ENCODE measurements at regions not wholly inside any gene's neighbourhood (a gene's known extent, or its start where the extent isn't known, plus 50 kb on each side); places are given as distances from the start of the nearest gene placed in this dataset.
"Not testable (repeated sequence)": the region's sequence is repeated elsewhere in the genome, so short reads cannot be mapped to it uniquely, and the experiment has no call there.

GRCh38 chr13:87736849-87737385 lies 65.7 kb downstream of the SLITRK5 start:
- no peak for DNase-seq (ENCODE audit: low read depth)

- DNase-seq (ENCODE audit: low read depth): no peak
Measured at GRCh38 chr13:87754097-87754496, 82.9 kb downstream of the SLITRK5 start.

- no peak for DNase-seq (ENCODE audit: low read depth)
Measured at GRCh38 chr13:87769445-87769844, 98.3 kb downstream of the SLITRK5 start.

GRCh38 chr13:87777387-87777786 lies 106.2 kb downstream of the SLITRK5 start:
- no peak for DNase-seq (ENCODE audit: low read depth)

- DNase-seq (ENCODE audit: low read depth): no peak
Measured at GRCh38 chr13:87778128-87778527, 107.0 kb downstream of the SLITRK5 start.

GRCh38 chr13:87779426-87779825 lies 108.3 kb downstream of the SLITRK5 start:
- DNase-seq (ENCODE audit: low read depth): no peak

GRCh38 chr13:87783366-87783765 lies 112.2 kb downstream of the SLITRK5 start:
- DNase-seq (ENCODE audit: low read depth): no peak

- no peak for DNase-seq (ENCODE audit: low read depth)
Measured at GRCh38 chr13:87788363-87788762, 117.2 kb downstream of the SLITRK5 start.

- no peak for DNase-seq (ENCODE audit: low read depth)
Measured at GRCh38 chr13:87792878-87793277, 121.7 kb downstream of the SLITRK5 start.

GRCh38 chr13:87798536-87798935 lies 127.4 kb downstream of the SLITRK5 start:
- DNase-seq (ENCODE audit: low read depth): no peak

GRCh38 chr13:87810391-87810801 lies 139.2 kb downstream of the SLITRK5 start:
- no peak for DNase-seq (ENCODE audit: low read depth)

- no peak for DNase-seq (ENCODE audit: low read depth)
Measured at GRCh38 chr13:87810920-87811344, 139.8 kb downstream of the SLITRK5 start.

GRCh38 chr13:87814403-87814802 lies 143.2 kb downstream of the SLITRK5 start:
- DNase-seq (ENCODE audit: low read depth): no peak

GRCh38 chr13:87820241-87820640 lies 149.1 kb downstream of the SLITRK5 start:
- no peak for DNase-seq (ENCODE audit: low read depth)

- DNase-seq (ENCODE audit: low read depth): no peak
Measured at GRCh38 chr13:87821512-87821911, 150.3 kb downstream of the SLITRK5 start.

GRCh38 chr13:87826301-87826700 lies 155.1 kb downstream of the SLITRK5 start:
- not testable (repeated sequence) for DNase-seq (ENCODE audit: low read depth)

GRCh38 chr13:87827479-87827878 lies 156.3 kb downstream of the SLITRK5 start:
- no peak for DNase-seq (ENCODE audit: low read depth)

GRCh38 chr13:87837522-87837921 lies 166.4 kb downstream of the SLITRK5 start:
- DNase-seq (ENCODE audit: low read depth): no peak

- no peak for DNase-seq (ENCODE audit: low read depth)
Measured at GRCh38 chr13:87837946-87838345, 166.8 kb downstream of the SLITRK5 start.

GRCh38 chr13:87851410-87851809 lies 180.2 kb downstream of the SLITRK5 start:
- DNase-seq (ENCODE audit: low read depth): no peak

GRCh38 chr13:87855553-87855952 lies 184.4 kb downstream of the SLITRK5 start:
- no peak for DNase-seq (ENCODE audit: low read depth)

GRCh38 chr13:87859261-87859660 lies 188.1 kb downstream of the SLITRK5 start:
- DNase-seq (ENCODE audit: low read depth): no peak

- no peak for DNase-seq (ENCODE audit: low read depth)
Measured at GRCh38 chr13:87867426-87867825, 196.3 kb downstream of the SLITRK5 start.

GRCh38 chr13:87868731-87869130 lies 197.6 kb downstream of the SLITRK5 start:
- DNase-seq (ENCODE audit: low read depth): no peak

All from forelimb muscle (tissue), 1 donor.